Osteocyte (in vitro differentiated cells): ENCODE measurements at regions not wholly inside any gene's neighbourhood (a gene's known extent, or its start where the extent isn't known, plus 50 kb on each side); places are given as distances from the start of the nearest gene placed in this dataset.

ENCODE experiments used
- DNase-seq: peaks from one replicate; pipeline ENCODE4 v3.0.0; 2021; ENCODE audit warnings: mixed read lengths; ENCODE audit not compliant: unreplicated experiment; ENCODE audit errors: extremely low spot score
- H3K27ac Mint-ChIP-seq: one replicate; pipeline ENCODE4 v1.8.0; 2021; ENCODE audit warnings: mild to moderate bottlenecking, mixed read lengths; ENCODE audit not compliant: unreplicated experiment
- H3K27me3 Mint-ChIP-seq: one replicate; pipeline ENCODE4 v1.8.0; 2021; ENCODE audit warnings: mixed read lengths; ENCODE audit not compliant: unreplicated experiment
- H3K36me3 Mint-ChIP-seq: one replicate; pipeline ENCODE4 v1.8.0; 2021; ENCODE audit warnings: mixed read lengths; ENCODE audit not compliant: unreplicated experiment
- H3K4me1 Mint-ChIP-seq: one replicate; pipeline ENCODE4 v1.8.0; 2021; ENCODE audit warnings: mixed read lengths; ENCODE audit not compliant: unreplicated experiment
- H3K4me3 Mint-ChIP-seq: one replicate; pipeline ENCODE4 v1.8.0; 2021; ENCODE audit warnings: mild to moderate bottlenecking, moderate library complexity, mixed read lengths; ENCODE audit not compliant: unreplicated experiment
- H3K9me3 Mint-ChIP-seq: one replicate; pipeline ENCODE4 v1.8.0; 2021; ENCODE audit warnings: mixed read lengths; ENCODE audit not compliant: unreplicated experiment
- TF ChIP-seq, protein P1 (sequence below): fragments of 200-600 bp; sonication (generic); IDR thresholded peaks from 2 replicates; pipeline ENCODE4 v1.5.0; 2021; ENCODE audit warnings: antibody characterized with exemption, mild to moderate bottlenecking, moderate library complexity

DNA sequence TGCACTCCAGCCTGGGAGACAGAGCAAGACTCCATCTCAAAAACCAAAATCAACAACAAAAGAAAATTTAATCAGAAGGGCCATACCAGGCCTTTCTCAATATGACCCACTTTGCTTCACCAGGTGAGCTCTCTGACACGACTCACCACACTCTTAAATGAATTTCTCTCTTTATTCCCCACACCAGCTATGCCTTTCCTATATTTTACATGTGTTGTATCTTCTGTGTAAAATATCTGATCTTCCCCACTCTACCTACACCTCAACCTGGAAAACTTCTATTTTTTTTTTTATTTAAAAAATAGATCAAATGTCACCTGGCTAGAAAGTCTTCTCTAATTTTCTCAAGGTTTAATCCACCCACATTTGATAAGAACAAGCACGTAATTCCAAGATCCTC, 77.6 kb upstream of the SLC39A8 start:
- Mint-ChIP-seq H3K27ac (no peak overlapping the region), H3K9me3 (no peaks in the 10 kb centered on the region), H3K4me1 (no peaks in the 10 kb centered on the region), H3K4me3 (no peak overlapping the region), H3K27me3 (no peaks in the 10 kb centered on the region), H3K36me3 (no peaks in the 10 kb centered on the region)
- TF ChIP-seq, protein P1, sequence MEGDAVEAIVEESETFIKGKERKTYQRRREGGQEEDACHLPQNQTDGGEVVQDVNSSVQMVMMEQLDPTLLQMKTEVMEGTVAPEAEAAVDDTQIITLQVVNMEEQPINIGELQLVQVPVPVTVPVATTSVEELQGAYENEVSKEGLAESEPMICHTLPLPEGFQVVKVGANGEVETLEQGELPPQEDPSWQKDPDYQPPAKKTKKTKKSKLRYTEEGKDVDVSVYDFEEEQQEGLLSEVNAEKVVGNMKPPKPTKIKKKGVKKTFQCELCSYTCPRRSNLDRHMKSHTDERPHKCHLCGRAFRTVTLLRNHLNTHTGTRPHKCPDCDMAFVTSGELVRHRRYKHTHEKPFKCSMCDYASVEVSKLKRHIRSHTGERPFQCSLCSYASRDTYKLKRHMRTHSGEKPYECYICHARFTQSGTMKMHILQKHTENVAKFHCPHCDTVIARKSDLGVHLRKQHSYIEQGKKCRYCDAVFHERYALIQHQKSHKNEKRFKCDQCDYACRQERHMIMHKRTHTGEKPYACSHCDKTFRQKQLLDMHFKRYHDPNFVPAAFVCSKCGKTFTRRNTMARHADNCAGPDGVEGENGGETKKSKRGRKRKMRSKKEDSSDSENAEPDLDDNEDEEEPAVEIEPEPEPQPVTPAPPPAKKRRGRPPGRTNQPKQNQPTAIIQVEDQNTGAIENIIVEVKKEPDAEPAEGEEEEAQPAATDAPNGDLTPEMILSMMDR, result no peak
- no peak for DNase-seq

DNA sequence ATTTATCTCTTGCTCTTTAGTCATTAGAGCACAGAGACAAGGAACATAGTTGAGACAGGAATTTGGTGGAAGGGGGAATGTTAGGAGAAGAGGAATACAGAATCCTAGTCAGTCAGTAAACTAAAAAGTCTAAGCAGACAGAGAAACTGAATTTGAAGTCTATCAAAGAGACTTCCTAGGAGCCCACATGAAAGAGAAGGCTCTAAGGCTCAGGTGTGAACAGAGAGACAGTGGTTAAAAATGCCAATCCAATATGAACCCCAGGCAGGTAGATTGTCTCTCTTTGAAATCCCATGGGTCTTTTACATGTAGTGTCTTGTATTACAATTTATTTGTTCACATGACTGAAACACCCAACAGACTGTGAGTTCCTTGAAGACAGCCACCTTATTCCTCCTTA, 77.8 kb upstream of the NFKB1 start:
- H3K27ac Mint-ChIP-seq, result no peak overlapping the region
- H3K4me3 Mint-ChIP-seq, result no peak overlapping the region
- H3K36me3 Mint-ChIP-seq, result no peaks in the 10 kb centered on the region
- H3K27me3 Mint-ChIP-seq, result no peaks in the 10 kb centered on the region
- no peaks in the 10 kb centered on the region for H3K9me3 Mint-ChIP-seq
- no peak for DNase-seq
- TF ChIP-seq, protein P1, result no peak
- H3K4me1 Mint-ChIP-seq, result no peaks in the 10 kb centered on the region

DNA sequence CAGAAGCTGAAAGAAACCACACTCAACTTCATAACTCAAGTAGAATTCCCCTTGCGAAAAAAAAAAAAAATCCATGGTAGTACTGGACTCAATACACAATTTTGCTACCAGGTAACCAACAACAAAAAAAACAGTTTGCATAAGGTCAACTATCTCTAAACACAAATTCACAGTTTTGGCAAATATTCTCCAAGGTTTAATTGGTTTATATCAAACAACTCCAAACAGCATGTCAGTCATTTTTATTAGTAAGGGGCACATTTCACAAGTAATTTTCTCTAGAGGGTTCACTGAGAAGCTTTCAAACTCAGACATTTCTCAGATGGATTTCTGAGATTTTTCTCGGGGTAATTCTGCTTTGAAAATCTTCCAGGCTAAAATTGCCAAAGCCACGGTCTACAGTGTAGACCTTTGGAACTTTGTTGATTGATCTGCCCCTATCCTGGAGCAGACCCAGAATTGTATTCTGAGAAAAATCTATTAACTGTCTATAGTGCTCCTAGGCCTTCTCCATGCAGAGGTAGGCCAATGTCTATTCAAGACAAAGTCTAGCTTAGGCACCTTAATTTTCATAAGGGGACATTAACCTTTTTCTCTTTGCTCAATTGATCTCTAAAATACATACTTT, 73.7 kb upstream of the NFKB1 start:
- DNase-seq, result no peak
- Mint-ChIP-seq H3K4me1 (peaks cover 14% of the 10 kb centered on the region), H3K27ac (no peak overlapping the region), H3K36me3 (no peaks in the 10 kb centered on the region), H3K27me3 (no peaks in the 10 kb centered on the region), H3K4me3 (no peak overlapping the region), H3K9me3 (no peaks in the 10 kb centered on the region)
- TF ChIP-seq, protein P1, result no peak

DNA sequence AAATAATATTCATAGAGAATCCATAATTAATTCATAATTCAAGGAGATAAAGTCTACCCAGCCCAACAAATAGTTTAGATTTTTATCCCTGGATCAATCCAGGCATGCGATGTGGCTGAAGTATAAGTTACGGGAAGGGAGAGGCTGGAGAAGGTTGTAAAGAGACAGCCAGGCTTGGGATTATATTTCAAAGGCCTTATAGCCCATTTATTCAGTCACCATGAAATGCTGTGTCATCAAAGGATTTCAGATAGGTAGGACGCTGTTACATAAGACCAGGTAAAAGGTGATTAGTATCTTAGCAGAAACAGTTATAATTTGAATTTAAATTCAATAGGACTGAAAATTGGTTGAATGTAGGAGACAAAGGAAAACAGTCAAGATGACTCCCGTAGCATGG, 73.0 kb upstream of the NFKB1 start:
- no peaks in the 10 kb centered on the region for H3K9me3 Mint-ChIP-seq
- H3K27ac Mint-ChIP-seq, result no peak overlapping the region
- TF ChIP-seq, protein P1, result no peak
- no peak overlapping the region for H3K4me3 Mint-ChIP-seq
- H3K36me3 Mint-ChIP-seq, result no peaks in the 10 kb centered on the region
- no peak for DNase-seq
- peaks cover 14% of the 10 kb centered on the region for H3K4me1 Mint-ChIP-seq
- H3K27me3 Mint-ChIP-seq, result no peaks in the 10 kb centered on the region

DNA sequence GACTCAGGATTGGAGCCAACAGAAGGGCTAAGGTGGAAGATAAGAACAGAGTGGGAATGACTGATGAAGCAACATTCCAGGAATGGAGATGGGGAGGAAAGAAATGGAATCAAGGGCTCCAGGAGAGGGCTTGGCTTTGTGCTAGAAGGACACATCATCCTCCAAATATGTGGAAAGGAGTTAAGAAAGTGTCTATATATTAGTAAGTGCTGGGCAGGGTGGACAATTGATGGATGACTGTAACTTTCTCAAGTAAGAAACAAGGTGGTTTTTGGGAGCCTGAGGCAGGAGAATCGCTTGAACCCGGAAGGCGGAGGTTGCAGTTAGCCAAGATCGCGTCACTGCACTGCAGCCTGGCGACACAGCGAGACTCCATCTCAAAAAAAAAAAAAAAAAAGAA, 71.6 kb upstream of the NFKB1 start:
- no peaks in the 10 kb centered on the region for H3K36me3 Mint-ChIP-seq
- H3K27ac Mint-ChIP-seq, result no peak overlapping the region
- H3K4me3 Mint-ChIP-seq, result no peak overlapping the region
- DNase-seq, result no peak
- peaks cover 3% of the 10 kb centered on the region for H3K9me3 Mint-ChIP-seq
- TF ChIP-seq, protein P1, result no peak
- peaks cover 14% of the 10 kb centered on the region for H3K4me1 Mint-ChIP-seq
- H3K27me3 Mint-ChIP-seq, result no peaks in the 10 kb centered on the region
